Sigmoid colon (tissue), 4 donors: ENCODE measurements at regions not wholly inside any gene's neighbourhood (a gene's known extent, or its start where the extent isn't known, plus 50 kb on each side); places are given as distances from the start of the nearest gene placed in this dataset.

Source experiments
- CTCF ChIP-seq, 4 experiments: fragments of 450-650 bp in 3 of 4; fragments of 200-600 bp in 1 of 4; IDR thresholded peaks; one replicate each; pipeline ENCODE4 v1.5.1; 2016 to 2019; ENCODE audit warnings: antibody characterized with exemption in 4 of 4, mild to moderate bottlenecking in 3 of 4, moderate library complexity in 2 of 4
- EP300 ChIP-seq, 4 donors: sonication (generic); formaldehyde crosslinking; IDR thresholded peaks; one replicate each; pipeline ENCODE4 v1.6.1; 2017; ENCODE audit warnings: antibody characterized with exemption in 4 of 4
- POLR2A ChIP-seq, 2 donors: fragments of 450-650 bp; IDR thresholded peaks; one replicate each; pipeline ENCODE4 v1.6.1; 2016; ENCODE audit warnings: antibody characterized with exemption in 2 of 2, mild to moderate bottlenecking in 2 of 2, moderate library complexity in 2 of 2

GRCh38 chrY:8020540-8020939 is 1109.0 kb upstream of the AMELY start:
- no peak for TF ChIP-seq CTCF (IDR thresholded peaks at IDR 0.05)
- TF ChIP-seq POLR2A (IDR thresholded peaks at IDR 0.05) = no peak
- no peak for TF ChIP-seq EP300 (IDR thresholded peaks at IDR 0.05)
